Mucosa of descending colon (tissue), 3 donors: ENCODE measurements at regions not wholly inside any gene's neighbourhood (a gene's known extent, or its start where the extent isn't known, plus 50 kb on each side); places are given as distances from the start of the nearest gene placed in this dataset.

Experiments used
- ATAC-seq: fragments of 200-7000 bp; cut with Tn5 transposase; one replicate; pipeline ENCODE4 v1.9.1; 2020; ENCODE audit warnings: mild to moderate bottlenecking, moderate library complexity
- DNase-seq, 3 donors: peaks; one replicate each; pipeline ENCODE4 v3.0.0-alpha.2; 2020
- H3K36me3 ChIP-seq: fragments of 200-600 bp; one replicate; pipeline ENCODE4 v1.8.0; 2021; ENCODE audit warnings: low read depth, mild to moderate bottlenecking
- H3K4me1 ChIP-seq: fragments of 200-600 bp; one replicate; pipeline ENCODE4 v1.8.0; 2021; ENCODE audit warnings: low read depth, mild to moderate bottlenecking
- H3K4me3 ChIP-seq: fragments of 200-600 bp; one replicate; pipeline ENCODE4 v1.8.0; 2021; ENCODE audit warnings: mild to moderate bottlenecking
- H3K9me3 ChIP-seq: fragments of 200-600 bp; one replicate; pipeline ENCODE4 v1.8.0; 2021; ENCODE audit warnings: mild to moderate bottlenecking
- CTCF ChIP-seq: fragments of 200-600 bp; IDR thresholded peaks from one replicate; pipeline ENCODE4 v1.8.0; 2022; ENCODE audit warnings: antibody characterized with exemption, mild to moderate bottlenecking
- intact Hi-C, 2 donors: fragments of 100-400 bp; cut with DNase I in 1 of 2; cut with micrococcal nuclease in 1 of 2; formaldehyde crosslinking; loops; one replicate each; pipeline versions ENCODE4 v1.11.0 to v1.11.1; 2022; cut with DNase I, micrococcal nuclease
- donor health status: DM: no; HTN: no; CAD: no; lungs with moderate emphysema.
- donor health status: DM: no; HTN: no; CAD: no.
- donor health status: DM: no; HTN: yes; CAD: no.

DNA sequence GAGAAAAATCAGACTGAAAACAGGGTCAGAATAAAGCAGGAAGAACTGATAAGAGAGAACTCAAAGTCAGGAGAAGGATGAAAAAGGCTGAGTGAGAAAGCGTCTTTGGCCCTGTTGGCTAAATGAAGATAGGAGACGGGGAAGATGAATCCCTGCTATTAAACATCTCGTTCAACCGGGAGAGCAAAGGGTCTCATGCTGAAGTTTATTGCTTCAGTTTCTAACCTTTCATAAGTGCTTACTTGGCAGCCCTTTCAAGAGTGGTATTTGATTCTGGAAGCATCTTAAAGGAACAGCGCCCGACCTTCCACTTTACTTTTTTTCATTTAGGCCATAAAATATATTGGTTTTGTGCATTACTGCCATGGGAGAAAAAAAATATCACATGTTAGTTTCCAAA is 288.3 kb upstream of the RBFOX1 start:
- no peaks in the 10 kb centered on the region for H3K9me3 ChIP-seq
- intact Hi-C loops = loop anchor here in 1 of 2 donors (2.0 kb wide), 1 partner anchor 14 kb away; no protein-coding TSS in a partner anchor
- H3K4me1 ChIP-seq = no peaks in the 10 kb centered on the region
- no peak for ATAC-seq
- H3K4me3 ChIP-seq = no peak overlapping the region
- no peak for TF ChIP-seq CTCF
- no peaks in the 10 kb centered on the region for H3K36me3 ChIP-seq
- no peak for DNase-seq

- DNase-seq (no peak), ATAC-seq (no peak)
- Histone ChIP-seq H3K4me3 (no peak overlapping the region), H3K9me3 (no peaks in the 10 kb centered on the region), H3K36me3 (no peaks in the 10 kb centered on the region), H3K4me1 (no peaks in the 10 kb centered on the region)
- intact Hi-C loops = no loop called here
- TF ChIP-seq CTCF = no peak
Measured at GRCh38 chr16:7038475-7038874, 294.2 kb upstream of the RBFOX1 start.

DNA sequence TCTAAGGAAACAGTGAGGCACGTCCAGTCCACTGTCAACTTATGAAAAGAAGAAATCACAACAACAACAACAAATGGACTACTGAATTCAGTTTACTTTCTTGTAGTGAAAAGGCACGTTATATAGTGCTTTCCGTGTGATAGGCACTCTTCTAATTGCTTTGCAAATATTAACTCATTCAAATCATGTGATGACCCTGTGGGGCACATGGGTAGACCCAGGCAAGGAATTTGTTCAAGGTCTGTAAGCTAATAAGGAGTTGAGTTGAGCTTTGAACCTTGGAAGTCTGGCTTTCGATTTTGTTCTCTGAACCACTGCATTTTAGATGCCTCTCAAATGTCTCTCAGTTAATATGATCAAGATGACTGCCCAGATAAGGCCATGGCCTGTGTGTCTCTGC is 295.1 kb upstream of the RBFOX1 start:
- Histone ChIP-seq H3K9me3 (no peaks in the 10 kb centered on the region), H3K4me1 (no peaks in the 10 kb centered on the region), H3K4me3 (no peak overlapping the region), H3K36me3 (no peaks in the 10 kb centered on the region)
- no peak for TF ChIP-seq CTCF
- DNase-seq (no peak), ATAC-seq (no peak)
- intact Hi-C loops = no loop called here

DNA sequence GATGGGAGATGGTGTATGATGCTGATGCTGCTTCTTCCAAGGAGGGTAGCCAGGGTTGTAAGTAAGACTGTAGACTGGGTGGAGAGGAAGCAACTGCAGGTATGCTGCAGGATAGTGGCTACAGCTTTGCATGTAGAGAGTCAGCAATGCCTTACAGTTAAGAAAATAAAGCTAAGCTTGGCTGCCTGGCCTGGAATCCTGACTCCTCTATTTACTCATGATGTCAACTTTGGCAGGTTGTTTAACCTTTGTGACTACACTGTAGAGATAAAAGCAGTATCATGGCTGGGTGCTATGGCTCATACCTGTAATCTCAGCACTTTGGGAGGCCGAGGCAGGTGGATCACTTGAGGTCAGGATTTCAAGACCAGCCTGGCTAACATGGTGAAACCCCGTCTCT is 301.6 kb upstream of the RBFOX1 start:
- DNase-seq (no peak), ATAC-seq (no peak)
- TF ChIP-seq CTCF = no peak
- Histone ChIP-seq H3K4me1 (no peaks in the 10 kb centered on the region), H3K9me3 (no peaks in the 10 kb centered on the region), H3K4me3 (no peak overlapping the region), H3K36me3 (no peaks in the 10 kb centered on the region)
- intact Hi-C loops = loop anchor here in 1 of 2 donors (2.0 kb wide), 1 partner anchor 14 kb away; no protein-coding TSS in a partner anchor

GRCh38 chr16:7027401-7027800 is 305.2 kb upstream of the RBFOX1 start:
- intact Hi-C loops = no loop called here
- Histone ChIP-seq H3K4me1 (no peaks in the 10 kb centered on the region), H3K4me3 (no peak overlapping the region), H3K9me3 (no peaks in the 10 kb centered on the region), H3K36me3 (no peaks in the 10 kb centered on the region)
- DNase-seq (no peak), ATAC-seq (no peak)
- no peak for TF ChIP-seq CTCF

DNA sequence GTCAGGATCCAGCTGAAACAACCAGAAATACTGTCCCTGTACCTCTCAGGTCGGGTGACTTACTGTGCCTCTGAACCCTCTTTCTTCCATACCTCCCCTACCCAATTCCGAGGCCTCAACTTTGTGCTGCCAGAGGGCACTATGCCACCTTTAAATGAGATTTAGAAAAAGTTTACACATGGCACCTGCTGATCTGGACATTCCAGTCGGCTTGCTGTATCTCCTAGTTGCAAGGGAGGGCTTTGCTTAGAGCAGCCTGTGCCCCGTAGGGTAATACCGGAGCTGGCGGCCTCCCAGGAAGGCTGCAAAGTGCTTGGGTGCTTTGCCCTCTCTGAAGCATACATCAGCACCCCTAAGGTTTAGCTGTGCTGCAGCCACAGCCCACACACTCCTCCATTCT is 306.0 kb upstream of the RBFOX1 start:
- no peaks in the 10 kb centered on the region for H3K4me1 ChIP-seq
- TF ChIP-seq CTCF = no peak
- H3K9me3 ChIP-seq = no peaks in the 10 kb centered on the region
- H3K36me3 ChIP-seq = no peaks in the 10 kb centered on the region
- ATAC-seq (no peak), DNase-seq (no peak)
- H3K4me3 ChIP-seq = no peak overlapping the region
- intact Hi-C loops = no loop called here
